ENCODE measurements at regions not wholly inside any gene's neighbourhood (a gene's known extent, or its start where the extent isn't known, plus 50 kb on each side); places are given as distances from the start of the nearest gene placed in this dataset.

DNA sequence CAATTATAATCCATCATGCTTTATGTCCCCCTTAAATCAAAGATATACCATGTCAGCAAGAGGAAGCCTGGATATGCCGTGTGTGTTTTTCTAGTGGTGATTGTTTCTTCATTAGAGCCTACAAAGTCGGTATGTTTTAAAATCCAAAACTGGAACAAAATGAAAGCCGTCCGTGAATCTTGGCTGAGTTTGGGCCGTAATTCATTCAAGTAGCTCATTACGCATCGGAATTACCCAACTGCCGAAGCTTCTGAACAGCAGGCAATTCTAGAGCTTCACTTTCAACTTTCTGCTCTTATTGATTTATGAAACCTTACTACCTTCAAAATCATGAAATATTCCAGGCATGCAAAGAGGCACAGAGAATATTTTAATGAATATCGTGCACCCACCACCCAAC is 224.7 kb downstream of the AACS start:
- DNase-seq (ENCODE audit: insufficient read length, low spot score): no peak
- no peak for TF ChIP-seq POLR2A (IDR thresholded peaks at IDR 0.05; ENCODE audit: low read depth, low read length)
- FAIRE-seq: no peak

DNA sequence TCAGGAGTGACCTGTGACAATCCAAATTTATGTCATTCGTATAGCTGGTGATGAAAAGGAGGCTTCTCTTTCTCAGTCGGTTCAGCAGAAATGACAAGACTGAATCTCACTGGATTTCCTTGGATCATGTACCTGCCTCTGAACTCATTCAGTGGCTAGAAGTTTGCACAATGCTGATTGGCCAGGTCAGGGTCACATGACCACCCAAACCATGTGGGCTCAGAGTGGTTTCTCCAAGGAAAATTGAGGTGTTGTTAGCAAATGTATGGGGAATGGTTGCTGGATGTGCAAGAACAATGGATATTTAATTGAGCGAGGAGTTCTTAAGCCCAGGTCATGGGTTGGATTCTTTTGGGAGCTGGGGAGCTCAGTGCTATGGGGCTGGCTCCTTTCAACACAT is 227.5 kb downstream of the AACS start:
- FAIRE-seq (no peak), DNase-seq (ENCODE audit: insufficient read length, low spot score) (no peak)
- TF ChIP-seq POLR2A (IDR thresholded peaks at IDR 0.05; ENCODE audit: low read depth, low read length): no peak

DNA sequence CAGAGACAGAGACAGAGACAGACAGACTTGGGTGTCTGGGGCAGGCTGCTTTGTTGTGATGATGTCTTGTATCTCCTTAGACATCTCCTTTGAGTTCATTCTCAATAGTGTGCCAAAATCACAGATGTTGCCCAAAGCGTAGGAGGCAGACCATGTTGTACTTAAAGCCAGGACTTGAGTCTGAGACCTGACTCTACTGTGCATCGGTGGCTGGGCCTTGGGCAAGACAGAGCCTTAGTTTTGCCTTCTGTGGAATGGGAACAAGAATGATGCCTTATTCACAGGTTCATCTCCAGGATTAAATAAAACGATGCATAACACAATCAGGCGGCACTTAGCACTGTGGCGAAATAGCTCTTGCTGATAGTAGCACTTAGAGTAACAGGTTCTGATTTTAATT is 230.3 kb downstream of the AACS start:
- no peak for TF ChIP-seq POLR2A (IDR thresholded peaks at IDR 0.05; ENCODE audit: low read depth, low read length)
- DNase-seq (ENCODE audit: insufficient read length, low spot score) (no peak), FAIRE-seq (no peak)

DNA sequence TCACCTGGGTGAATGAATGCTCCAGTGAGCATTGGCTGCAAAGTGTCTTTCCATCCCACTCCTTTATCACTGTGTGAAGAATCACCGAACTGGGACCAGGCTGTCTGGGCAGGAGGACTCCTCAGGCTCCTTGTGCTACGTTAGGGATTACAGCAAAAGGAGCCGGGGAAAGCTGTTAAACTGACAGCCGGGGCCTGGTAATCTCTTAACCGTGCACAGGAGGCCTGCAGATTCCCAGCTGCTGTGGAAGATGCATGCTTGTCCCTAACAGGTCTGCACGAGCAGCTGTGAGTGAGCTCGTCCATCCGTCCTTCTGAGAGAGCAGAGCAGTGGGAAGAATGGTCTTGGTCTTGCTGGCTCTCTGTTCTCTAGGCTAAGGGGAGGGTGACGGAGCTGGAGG is 231.5 kb downstream of the AACS start:
- no peak for TF ChIP-seq POLR2A (IDR thresholded peaks at IDR 0.05; ENCODE audit: low read depth, low read length)
- DNase-seq (ENCODE audit: insufficient read length, low spot score): no peak
- no peak for FAIRE-seq

DNA sequence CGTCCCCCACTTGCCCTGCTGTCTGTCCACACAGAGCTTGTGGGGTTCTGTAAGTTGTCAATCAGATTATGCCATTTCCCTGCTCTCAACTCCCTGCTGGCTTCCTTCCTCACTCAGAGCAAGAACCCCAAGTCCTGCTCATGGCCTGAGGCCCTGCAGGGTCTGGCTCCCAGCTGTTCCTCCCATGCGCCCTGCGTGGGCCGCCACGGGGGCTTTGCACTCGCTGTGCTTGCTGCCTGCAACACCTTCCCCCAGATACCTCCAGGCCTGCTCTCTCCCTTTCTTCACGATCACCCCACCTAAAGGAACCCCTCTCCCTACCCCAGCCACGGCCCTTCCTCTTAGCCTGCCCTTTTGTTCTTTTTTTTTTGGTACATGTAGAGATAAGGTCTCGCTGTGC is 234.6 kb downstream of the AACS start:
- DNase-seq (ENCODE audit: insufficient read length, low spot score) (no peak), FAIRE-seq (no peak)
- TF ChIP-seq POLR2A (IDR thresholded peaks at IDR 0.05; ENCODE audit: low read depth, low read length): no peak

DNA sequence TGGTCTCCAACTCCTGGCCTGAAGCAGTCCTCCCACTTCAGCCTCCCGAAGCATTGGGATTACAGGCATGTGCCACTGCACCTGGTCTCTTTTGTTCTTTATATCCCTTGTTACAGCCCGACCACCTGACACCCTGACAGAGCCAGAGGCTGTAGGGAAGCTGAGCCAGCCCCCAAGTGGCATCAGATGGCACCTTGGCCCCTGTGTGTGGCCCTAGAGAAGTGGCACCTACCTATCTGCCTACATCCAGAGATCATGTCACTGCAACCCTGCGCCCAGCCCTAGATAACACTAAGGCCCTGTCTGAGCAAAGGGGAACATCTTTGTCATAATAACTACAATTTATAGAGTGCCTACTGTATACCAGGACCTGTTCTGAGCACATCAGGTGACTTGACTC is 235.0 kb downstream of the AACS start:
- DNase-seq (ENCODE audit: insufficient read length, low spot score) (no peak), FAIRE-seq (no peak)
- no peak for TF ChIP-seq POLR2A (IDR thresholded peaks at IDR 0.05; ENCODE audit: low read depth, low read length)

DNA sequence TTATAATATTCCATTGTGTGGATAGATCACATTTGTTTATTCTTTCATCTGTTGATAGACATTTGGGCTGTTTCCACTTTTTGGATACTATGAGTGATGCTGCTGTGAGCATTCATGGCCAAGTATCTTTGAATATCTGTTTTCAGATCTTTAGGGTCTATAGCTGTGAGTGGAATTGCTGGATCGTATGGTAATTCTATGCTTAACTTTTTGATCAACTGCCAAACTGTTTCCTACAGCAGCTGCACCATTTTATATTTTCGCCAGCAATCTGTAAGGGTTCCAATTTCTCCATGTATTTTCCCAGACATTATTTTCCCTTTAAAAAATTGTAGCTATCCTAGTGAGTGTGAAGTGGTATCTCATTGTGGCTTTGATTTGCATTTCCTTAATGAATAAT is 238.1 kb downstream of the AACS start:
- TF ChIP-seq POLR2A (IDR thresholded peaks at IDR 0.05; ENCODE audit: low read depth, low read length): no peak
- no peak for FAIRE-seq
- no peak for DNase-seq (ENCODE audit: insufficient read length, low spot score)

DNA sequence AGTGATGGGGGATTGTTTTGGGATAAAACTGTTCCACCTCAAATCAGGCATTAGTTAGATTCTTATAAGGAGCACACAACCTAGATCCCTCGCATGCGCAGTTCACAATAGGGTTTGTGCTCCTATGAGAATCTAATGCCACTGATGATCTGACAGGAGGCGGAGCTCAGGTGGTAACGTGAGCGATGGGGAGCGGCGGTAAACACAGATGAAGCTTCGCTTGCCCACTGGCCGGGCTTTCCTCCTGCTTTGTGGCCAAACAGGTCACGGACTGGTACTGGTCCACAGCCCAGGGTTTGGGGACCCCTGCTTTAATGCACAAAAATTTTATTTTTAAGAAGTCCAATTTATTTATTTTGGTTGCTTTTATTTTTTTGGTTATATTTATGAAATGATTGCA is 238.8 kb downstream of the AACS start:
- DNase-seq (ENCODE audit: insufficient read length, low spot score) (no peak), FAIRE-seq (no peak)
- no peak for TF ChIP-seq POLR2A (IDR thresholded peaks at IDR 0.05; ENCODE audit: low read depth, low read length)

DNA sequence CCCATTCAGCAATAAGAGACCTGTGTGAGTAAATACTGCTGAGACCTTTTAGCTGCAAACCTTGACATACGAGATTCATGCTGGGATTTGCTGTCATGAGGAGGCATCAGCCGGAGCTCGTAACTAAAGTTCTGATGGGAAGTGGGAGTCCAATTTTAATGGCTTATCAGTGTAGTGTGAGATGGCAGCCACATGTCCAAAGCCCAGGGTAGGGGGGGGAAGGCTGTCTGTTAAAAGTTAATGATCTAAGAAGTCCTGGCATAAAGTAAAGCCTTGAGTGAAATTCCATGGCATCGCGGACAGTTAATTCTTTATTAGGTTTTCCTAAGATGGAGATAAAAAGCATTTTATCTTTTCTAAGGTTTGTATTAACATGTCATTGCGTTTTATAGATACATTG is 240.0 kb downstream of the AACS start:
- FAIRE-seq (no peak), DNase-seq (ENCODE audit: insufficient read length, low spot score) (no peak)
- TF ChIP-seq POLR2A (IDR thresholded peaks at IDR 0.05; ENCODE audit: low read depth, low read length): no peak

DNA sequence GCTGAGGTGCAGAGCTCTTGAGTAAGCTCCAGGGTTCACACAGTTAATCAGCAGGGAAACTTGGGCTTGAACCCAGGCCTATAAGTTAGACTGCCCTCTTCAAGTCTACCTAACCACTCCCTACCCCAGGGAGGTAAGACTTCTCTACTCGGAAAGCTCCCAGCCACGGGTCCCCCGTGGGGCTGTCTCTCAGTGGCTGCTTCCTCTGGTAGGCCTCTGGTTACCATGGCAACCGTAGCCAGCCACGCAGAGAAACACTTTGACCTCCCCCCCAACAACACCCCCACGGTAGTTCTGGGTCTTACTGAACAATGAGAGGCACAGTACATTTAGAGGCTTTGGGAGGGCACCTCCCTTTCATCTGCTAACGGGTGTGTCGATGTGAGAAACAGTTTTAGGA is 245.2 kb downstream of the AACS start:
- TF ChIP-seq POLR2A (IDR thresholded peaks at IDR 0.05; ENCODE audit: low read depth, low read length): no peak
- no peak for DNase-seq (ENCODE audit: insufficient read length, low spot score)
- no peak for FAIRE-seq

DNA sequence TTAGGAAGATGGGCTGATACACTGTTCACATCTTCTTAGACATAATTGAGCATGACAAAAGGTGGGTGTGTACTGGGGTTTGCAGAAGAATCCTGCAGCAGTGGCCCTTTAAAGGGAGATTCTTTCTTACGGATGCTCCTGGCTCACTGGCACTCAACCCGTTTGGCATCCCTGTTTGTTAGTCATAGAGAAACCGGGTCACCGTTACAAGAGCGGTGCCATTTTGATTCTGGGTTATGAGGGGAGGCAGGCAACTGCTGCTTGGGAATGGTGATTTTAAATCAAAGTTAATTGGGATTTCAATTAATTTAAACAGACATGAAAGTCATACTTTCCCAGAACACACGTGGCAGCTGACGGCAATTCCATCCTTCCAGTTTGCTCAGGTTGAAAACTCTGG is 245.8 kb downstream of the AACS start:
- DNase-seq (ENCODE audit: insufficient read length, low spot score): no peak
- no peak for FAIRE-seq
- TF ChIP-seq POLR2A (IDR thresholded peaks at IDR 0.05; ENCODE audit: low read depth, low read length): no peak

DNA sequence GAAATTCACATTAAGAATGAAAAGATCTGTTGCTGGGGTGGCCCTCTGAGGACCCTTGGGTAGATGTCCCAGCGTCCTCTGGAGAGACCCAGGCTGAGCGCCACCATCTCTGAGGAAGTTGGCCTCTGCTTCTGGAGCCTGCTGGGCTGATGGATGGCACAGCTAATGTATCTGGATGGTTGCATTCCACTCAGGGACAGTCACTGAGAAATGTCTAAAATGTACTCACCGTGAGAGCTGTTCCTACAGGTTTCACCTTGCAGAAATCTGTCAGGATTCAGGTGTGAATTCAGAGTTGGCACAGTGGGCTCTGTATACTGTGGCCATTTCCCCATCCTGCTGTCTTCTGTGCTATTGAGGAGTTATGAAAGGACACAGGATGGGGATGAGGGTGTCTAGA is 247.2 kb downstream of the AACS start:
- FAIRE-seq: no peak
- no peak for DNase-seq (ENCODE audit: insufficient read length, low spot score)
- no peak for TF ChIP-seq POLR2A (IDR thresholded peaks at IDR 0.05; ENCODE audit: low read depth, low read length)

DNA sequence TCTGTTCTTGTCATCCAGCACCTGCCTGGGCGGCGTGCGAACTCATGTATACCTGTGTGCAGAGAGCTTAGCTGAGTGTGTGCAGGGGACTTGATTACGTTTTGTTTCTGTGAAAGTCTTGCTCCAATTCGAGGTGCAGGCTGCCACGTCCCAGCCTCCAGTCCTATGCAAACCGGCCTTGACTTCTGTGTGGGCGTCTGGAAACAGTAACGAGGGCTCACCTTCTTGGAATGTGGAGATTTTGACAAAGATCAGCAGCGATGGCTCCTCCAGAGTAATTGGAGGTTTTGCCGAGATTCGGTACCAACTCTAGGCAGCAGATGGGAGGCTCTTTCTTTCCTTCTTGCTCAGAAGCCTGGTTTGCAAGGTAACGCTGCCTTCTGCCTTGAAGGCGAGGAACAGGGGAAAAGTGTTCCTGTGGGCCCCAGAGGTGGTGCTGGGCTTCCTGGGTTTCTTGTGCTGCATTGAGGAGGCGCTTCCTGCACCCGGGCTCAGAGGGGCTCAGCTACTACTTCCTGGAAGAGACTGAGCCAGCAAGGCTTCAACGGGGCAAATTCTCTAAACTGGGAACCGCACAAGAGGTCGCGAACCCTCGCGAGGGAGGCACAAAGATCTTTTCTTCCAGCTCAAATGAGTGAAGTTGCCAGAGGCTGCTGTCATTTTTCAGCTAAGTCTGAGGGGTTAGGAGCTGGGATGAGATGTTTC is 249.0 kb downstream of the AACS start:
- no peak for FAIRE-seq
- TF ChIP-seq POLR2A (IDR thresholded peaks at IDR 0.05; ENCODE audit: low read depth, low read length): no peak
- DNase-seq (ENCODE audit: insufficient read length, low spot score): no peak

DNA sequence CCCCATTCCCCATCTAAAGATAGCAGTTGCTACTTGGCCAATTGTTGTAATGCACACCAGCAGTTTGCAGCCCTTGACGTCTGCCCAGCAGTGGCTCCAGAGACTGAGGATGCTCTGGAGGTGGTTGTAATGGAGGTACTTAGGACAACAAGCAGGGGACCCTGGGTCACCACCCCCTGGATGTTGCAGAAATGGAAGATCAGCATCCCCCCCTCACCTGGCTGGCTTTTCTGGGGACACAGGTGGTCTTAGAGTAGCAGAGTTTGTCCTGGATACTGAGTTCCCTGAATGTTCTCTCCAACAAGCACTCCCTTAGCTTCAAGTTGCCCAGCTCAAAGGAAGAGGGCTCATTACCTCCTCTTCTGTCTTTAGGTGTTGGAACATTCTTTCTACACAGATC is 250.5 kb downstream of the AACS start:
- no peak for FAIRE-seq
- DNase-seq (ENCODE audit: insufficient read length, low spot score): no peak
- TF ChIP-seq POLR2A (IDR thresholded peaks at IDR 0.05; ENCODE audit: low read depth, low read length): no peak

DNA sequence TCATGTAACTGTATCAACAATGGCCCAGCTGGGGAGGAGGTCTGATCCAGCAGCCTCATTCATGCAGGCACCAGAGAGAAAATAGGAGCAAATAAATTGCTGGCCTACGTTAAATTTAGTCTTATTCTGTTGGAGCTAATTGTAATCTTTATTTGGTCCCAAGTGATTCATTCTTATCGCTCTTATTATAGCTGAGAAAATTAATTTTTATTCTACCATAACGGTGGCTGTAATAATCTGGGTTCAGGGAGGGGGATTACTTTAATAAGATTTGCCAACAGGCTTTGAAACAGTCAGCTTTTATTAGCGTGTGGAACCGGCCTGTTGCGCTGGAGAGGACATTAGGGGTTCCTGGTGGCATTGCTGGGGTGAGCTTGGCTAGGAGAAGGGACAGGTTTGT is 254.9 kb downstream of the AACS start:
- DNase-seq (ENCODE audit: insufficient read length, low spot score) (no peak), FAIRE-seq (no peak)

More for the DNA sequence above, 254.9 kb downstream of the AACS start:
- no peak for TF ChIP-seq POLR2A (IDR thresholded peaks at IDR 0.05; ENCODE audit: low read depth, low read length)

All from H54 (cell line).